Stimulated activated CD8-positive, alpha-beta memory T cell treated with anti-CD3 and anti-CD28 coated beads, Interleukin-7, amount 100 ng/mL, for 4 hours (primary cell): ENCODE measurements at regions not wholly inside any gene's neighbourhood (a gene's known extent, or its start where the extent isn't known, plus 50 kb on each side); places are given as distances from the start of the nearest gene placed in this dataset.

Experiments
- DNase-seq, 2 donors: peaks; one replicate each; pipeline ENCODE4 v3.0.0-alpha.2; 2020; ENCODE audit warnings: low read depth in 2 of 2

- no peak for DNase-seq
These were observed 143.7 kb upstream of the MCHR2 start for GRCh38 chr6:100137759-100138158.

DNA sequence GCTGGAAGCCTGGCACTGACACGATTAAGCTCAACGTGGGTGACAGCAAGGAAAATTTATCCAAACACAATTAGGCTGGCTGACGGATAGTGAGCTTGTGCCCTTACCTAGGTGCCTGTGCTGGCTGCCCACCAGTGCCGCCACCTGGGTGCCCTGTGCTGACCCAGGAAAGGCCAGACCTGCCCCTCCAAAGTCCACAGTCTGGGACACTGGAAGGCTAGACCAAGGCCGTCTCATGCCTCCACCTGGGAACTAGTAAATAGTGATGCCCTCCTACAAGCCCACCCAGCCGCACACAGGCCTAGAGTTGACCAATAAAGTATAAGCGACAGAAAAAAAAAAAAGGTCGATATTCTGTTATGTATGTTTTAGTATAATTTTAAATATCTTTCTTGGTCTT lies 142.6 kb upstream of the MCHR2 start:
- DNase-seq = no peak

- no peak for DNase-seq
These were observed 142.0 kb upstream of the MCHR2 start for GRCh38 chr6:100135977-100136376.

- DNase-seq = no peak
These were observed 140.7 kb upstream of the MCHR2 start for GRCh38 chr6:100134703-100135102.

GRCh38 chr6:100134297-100134696 lies 140.3 kb upstream of the MCHR2 start:
- DNase-seq = no peak

- DNase-seq = no peak
These were observed 138.0 kb upstream of the MCHR2 start for GRCh38 chr6:100132005-100132404.

DNA sequence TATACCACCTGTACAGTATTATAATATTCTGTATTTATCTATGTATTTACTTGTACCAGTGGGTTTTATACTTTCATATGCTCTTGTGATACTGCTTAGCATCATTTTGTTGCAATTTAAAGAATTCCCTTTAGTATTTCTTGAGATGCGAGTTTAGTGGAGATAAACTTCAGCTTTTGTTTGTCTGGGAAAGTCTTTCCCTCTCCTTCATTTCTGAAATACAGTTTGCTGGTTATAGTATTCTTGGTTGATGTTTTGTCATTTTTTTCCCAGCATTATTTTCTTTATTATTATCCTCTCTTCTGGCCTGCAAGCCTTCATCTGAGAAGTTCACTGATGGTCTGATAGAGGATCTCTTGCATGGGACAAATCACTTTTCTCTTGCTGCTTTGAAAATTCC lies 136.6 kb upstream of the MCHR2 start:
- DNase-seq = no peak

DNA sequence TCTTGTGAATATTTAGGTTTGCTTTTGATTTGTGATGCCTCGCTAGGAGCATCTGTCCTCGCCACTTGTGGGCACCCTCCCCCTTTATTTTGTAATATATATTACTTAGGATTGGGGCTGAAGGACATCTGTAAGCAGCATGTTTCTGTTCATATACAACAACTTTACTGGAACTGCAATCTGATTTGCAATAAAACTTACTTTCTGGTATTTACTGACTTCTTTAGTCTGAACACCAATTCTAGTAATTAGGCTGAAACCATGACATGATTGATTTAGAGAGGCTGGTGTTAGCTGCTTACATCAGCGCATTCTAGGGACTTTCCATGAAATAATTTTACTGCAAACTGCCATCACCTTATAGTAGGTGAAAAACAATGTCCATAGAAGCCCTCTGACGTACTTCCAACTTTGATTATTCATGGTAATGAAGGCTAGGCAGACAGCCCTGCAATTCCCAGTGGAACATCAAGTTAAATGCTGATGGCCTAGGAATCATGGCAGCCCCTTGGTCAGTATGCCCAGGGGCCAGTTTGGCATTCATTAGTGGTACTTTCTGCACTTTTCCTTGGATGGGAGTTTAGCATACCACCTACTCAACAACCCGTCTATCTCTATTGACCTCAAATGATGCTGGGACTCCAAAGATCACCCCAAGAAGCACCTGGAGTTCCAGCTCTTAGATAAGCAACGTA lies 132.9 kb upstream of the MCHR2 start:
- no peak for DNase-seq

DNA sequence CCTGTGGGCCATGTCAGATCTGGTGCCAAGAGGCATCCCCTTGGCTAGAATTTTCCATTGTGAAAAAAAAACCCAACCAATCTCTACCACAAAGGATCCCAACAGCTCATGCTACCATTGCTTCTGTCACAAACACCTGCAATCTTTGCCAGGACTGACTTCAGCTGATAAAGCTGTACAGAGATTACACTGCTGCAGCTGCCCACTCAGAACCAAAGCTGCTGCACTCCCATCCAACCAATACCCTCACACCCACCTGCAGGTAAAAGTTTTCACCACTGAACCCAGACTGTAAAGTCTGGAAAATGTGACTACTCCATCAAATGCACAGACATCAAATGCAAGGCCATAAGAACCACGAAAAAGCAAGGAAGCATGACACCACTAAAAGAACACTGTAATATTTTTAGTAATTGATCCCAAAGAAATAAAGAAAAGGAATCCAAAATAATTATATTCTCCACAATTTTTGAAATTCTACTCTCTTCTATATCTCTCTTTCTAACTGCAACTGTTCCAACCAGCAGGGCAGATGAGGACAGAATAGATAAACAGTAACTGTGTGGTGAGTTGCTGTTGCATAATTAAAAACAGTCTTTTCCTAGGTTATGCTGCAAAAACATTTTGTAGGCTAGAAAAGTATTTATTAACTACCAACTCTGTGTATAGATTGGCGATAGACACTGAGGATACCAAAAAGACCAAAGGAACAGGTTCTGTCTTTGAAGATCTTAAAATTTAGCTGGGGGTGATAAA lies 128.0 kb upstream of the MCHR2 start:
- no peak for DNase-seq

GRCh38 chr6:100119261-100119660 lies 125.2 kb upstream of the MCHR2 start:
- DNase-seq = no peak

DNA sequence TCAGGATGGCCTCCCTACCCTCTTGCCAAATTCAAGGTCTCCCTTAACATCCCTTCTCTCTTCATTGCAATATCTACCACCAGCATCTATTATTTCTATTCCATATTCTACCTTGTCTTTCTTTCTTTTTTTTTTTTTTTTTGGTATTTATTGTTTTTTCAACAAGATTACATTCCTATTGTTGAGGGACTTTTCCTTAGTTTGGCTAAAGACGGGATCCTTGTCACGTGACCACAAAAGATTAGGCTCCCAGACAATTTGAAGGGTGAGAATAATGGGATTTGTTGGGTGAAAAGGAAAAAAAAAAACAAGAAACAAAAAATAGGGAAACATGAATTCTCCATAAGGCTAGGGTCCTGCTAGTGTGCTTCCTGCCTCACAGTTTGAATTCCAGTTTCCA lies 124.3 kb upstream of the MCHR2 start:
- DNase-seq = no peak

DNA sequence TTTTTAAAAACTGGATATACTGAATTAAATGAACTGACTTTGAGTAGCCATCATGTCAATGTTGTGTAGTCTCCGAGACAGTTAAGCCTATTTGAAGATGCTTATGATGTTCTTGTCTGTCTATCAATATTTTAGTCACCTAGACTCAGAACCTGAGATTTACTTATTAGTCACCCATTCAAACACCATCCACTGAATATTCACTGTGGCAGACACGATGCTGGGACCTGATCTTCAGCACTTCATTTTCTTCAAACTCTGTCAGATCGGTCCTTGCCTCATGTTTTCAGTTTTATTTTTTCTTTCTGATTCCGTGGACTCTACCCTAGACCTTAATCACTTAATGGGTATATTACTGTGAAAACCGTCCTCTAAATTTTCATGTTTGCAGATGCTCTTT lies 123.7 kb upstream of the MCHR2 start:
- DNase-seq = no peak

GRCh38 chr6:100116411-100117194 lies 122.6 kb upstream of the MCHR2 start:
- no peak for DNase-seq

DNA sequence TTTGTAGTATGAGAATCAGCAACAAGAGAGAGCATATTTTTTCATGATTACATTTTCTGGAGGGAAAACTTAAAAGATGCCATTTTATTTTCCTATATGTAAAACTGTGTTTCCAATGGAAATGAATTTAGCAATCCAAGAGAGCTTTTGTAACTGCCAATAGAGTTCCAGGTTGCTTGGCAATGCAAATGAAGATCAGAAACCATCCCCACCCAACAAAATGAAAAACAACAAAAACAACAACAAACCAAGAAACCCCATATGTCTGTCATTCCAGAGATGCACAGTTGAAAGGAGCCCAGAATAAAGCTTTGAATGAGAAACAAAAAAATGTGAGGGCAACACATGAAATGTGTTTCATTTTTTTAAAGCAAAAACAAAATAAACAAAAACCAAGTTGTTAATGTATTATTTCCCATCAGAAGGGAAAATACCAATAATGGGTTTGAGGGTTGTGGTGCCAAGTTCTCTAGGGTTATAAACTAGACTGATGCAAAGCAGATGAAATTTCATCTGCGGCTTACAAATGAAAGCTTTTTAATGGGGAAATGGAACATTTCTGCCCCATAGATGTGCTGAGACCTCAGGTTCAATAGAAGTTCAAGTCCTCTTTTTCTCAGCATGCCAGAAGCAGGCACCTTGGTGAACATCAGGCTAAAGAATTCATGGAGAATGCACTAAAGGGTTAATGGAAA lies 121.5 kb upstream of the MCHR2 start:
- DNase-seq = no peak

- DNase-seq = no peak
These were observed 119.0 kb upstream of the MCHR2 start for GRCh38 chr6:100112855-100113508.

DNA sequence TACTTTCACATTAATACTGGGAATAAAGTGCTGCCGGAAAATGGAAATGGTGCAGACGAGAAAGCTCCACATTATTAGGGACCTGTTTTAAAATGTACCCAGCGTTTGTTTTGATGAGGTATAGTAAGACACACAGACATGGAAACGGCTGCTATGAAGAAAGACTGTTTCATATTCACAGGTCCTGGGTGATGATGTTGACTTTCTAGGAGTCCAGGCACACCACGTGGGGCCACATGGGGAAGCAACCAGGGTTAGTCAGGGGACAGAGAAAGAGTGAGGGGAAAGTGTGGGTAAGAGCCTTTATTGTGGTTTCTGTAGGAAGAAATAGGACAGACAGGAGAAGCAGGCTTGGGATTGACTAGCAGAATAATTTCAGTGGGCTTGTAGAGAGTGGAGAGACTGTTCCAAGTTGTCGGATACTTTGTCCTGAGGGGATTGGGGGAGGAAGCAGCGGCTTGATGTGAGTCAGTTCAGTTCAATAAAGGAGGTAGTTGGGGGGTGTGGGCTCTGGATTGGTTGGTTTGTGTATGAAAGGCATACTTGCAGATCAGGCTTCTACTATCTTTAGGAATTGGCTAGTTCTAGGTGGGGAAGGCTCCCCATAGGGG lies 112.0 kb upstream of the MCHR2 start:
- DNase-seq = no peak

DNA sequence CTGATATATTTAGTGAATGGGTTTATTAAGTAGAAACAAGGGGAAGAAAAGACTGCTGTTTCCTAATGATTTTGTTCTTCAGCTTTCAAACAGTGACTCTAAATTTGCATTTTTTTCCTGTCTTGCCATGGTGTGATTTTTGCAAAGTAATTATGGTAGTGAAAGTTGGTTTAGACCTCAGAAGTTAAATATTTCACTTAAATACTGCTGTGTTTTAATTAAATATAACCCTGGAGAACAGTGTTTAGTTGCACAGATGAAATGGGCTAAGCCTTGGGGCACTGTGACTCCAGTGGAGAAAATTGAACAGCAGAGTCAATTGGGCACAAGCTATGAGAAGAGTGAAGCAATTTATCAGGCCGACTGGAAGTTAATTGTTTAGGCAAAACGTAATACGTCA lies 111.1 kb upstream of the MCHR2 start:
- no peak for DNase-seq

GRCh38 chr6:100103931-100104330 lies 109.9 kb upstream of the MCHR2 start:
- DNase-seq = no peak

GRCh38 chr6:100103194-100103593 lies 109.2 kb upstream of the MCHR2 start:
- no peak for DNase-seq

DNA sequence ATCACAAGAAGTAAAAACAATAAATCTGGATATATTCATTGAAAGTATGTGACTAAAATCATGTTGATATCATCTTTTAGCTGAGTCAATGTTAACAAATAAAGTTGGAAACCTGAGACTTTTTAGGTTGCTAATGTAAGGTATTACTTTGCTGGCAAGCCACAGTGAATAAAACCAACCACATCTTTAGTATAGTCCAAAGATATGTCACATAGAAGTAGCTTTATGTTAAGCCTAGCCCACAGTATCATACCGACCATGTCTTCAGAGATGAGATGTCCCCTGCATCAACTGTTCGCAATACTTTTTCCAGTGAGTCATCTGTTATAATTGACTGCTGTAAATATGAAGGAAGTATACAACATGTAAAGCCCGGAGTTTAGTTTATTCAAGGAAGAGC lies 107.6 kb upstream of the MCHR2 start:
- DNase-seq = no peak

GRCh38 chr6:100100776-100101175 lies 106.8 kb upstream of the MCHR2 start:
- no peak for DNase-seq
